ENCODE measurements at regions not wholly inside any gene's neighbourhood (a gene's known extent, or its start where the extent isn't known, plus 50 kb on each side); places are given as distances from the start of the nearest gene placed in this dataset.

DNA sequence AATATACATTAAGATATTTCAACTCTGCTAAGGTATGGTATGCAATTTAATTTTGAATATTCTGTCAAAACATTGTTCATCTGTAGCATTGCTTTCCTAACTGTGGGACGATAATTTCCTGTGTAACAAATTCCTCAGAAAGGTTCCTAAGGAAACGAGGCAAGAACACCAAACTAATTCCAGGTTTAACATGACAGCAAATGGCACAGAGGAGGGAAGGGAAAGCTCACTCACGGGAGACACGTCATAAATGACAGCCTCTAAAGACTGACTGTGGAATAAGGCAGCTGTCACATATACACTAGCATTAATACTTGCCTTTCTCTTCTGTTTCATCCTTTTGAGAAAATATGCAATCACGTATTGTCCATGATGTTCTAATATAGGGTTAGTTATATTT, 380.6 kb downstream of the LIG4 start:
- Mint-ChIP-seq H3K9me3 (peaks cover 5% of the 10 kb centered on the region), H3K27me3 (no peaks in the 10 kb centered on the region), H3K4me1 (no peaks in the 10 kb centered on the region), H3K36me3 (no peaks in the 10 kb centered on the region), H3K27ac (no peak overlapping the region), H3K4me3 (no peak overlapping the region)
- DNase-seq, result no peak
- CTCF ChIA-PET, result no interaction called here

DNA sequence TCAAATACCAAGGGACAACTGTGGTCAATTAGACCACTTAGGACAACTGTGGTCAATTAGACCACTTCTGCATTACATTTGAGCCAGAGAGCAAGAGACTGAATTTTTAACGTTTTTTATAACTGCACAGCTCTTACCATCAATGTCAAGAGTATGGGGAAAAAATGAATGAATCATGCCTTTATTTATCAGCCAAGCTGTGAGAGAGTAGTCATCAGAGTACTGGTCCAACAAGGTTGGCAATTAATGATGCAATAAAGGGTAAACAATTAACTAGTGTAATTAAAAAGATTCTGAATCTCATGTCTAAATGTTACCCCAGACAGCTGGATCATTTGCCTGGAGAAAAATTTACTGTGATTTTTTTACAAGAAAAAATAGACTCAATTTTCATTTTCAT, 381.1 kb downstream of the LIG4 start:
- H3K27ac Mint-ChIP-seq, result no peak overlapping the region
- no peak for DNase-seq
- peaks cover 5% of the 10 kb centered on the region for H3K9me3 Mint-ChIP-seq
- H3K36me3 Mint-ChIP-seq, result no peaks in the 10 kb centered on the region
- no peaks in the 10 kb centered on the region for H3K4me1 Mint-ChIP-seq
- no peaks in the 10 kb centered on the region for H3K27me3 Mint-ChIP-seq
- CTCF ChIA-PET, result no interaction called here
- no peak overlapping the region for H3K4me3 Mint-ChIP-seq

DNA sequence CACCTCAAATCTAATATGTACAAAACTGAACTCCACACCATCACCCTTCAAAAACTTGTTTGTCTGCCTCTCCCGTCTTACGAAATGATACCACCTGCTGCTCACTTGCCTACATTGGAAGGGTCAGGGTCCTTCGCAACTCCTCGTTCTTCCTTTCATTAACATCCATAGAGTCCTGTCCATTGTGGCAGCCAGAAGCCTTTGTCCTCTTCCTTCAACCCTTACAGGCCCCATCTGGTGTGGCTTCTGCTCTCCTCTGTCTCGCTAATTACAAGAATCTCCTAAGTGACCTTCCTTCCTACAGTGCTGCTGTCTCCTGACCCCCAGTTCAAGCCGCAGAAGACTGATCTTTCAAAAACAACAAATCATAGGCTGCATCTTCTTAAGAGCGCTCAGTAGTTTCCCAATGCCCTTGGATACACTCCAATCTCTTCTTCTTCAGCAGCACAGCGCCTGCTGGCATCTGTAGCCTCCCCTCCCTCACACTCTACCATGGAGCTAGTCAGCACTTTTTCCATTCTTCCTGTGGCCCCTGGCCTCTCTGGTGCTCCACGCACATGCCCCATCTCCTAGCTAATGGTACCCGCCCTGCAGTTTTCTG, 382.7 kb downstream of the LIG4 start:
- CTCF ChIA-PET, result no interaction called here
- H3K36me3 Mint-ChIP-seq, result no peaks in the 10 kb centered on the region
- no peaks in the 10 kb centered on the region for H3K27me3 Mint-ChIP-seq
- peaks cover 5% of the 10 kb centered on the region for H3K9me3 Mint-ChIP-seq
- no peak for DNase-seq
- no peaks in the 10 kb centered on the region for H3K4me1 Mint-ChIP-seq
- no peak overlapping the region for H3K27ac Mint-ChIP-seq
- no peak overlapping the region for H3K4me3 Mint-ChIP-seq

GRCh38 chr13:107830804-107831203, 384.5 kb downstream of the LIG4 start:
- Mint-ChIP-seq H3K27me3 (no peaks in the 10 kb centered on the region), H3K36me3 (no peaks in the 10 kb centered on the region), H3K27ac (no peak overlapping the region), H3K4me1 (no peaks in the 10 kb centered on the region), H3K9me3 (peaks cover 5% of the 10 kb centered on the region), H3K4me3 (no peak overlapping the region)
- CTCF ChIA-PET, result no interaction called here
- DNase-seq, result no peak

- Mint-ChIP-seq H3K4me3 (no peak overlapping the region), H3K9me3 (peaks cover 3% of the 10 kb centered on the region), H3K4me1 (no peaks in the 10 kb centered on the region), H3K36me3 (no peaks in the 10 kb centered on the region), H3K27me3 (no peaks in the 10 kb centered on the region), H3K27ac (no peak overlapping the region)
- DNase-seq, result no peak
- CTCF ChIA-PET, result no interaction called here
These were observed 387.3 kb downstream of the LIG4 start for GRCh38 chr13:107827840-107828549.

DNA sequence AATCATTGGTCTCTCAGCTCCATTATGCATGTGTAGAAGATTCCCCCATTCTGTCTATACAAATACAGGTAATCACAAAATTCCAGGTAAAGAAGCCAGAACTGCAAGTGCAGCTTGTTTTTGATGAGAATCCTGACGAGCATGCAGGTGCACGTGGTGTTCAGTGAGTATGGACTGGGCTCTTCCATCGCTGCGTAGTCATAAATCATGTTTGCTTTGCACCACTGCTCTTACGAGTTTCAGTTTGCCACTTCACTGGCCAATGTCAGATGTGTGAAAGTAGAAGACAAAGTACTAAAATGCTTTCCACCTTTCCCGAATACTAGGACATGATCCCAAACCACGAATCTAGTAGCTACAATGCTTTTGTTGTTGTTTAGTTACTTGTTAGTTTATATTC, 390.7 kb downstream of the LIG4 start:
- Mint-ChIP-seq H3K27ac (no peak overlapping the region), H3K9me3 (no peaks in the 10 kb centered on the region), H3K36me3 (no peaks in the 10 kb centered on the region), H3K4me3 (no peak overlapping the region), H3K4me1 (no peaks in the 10 kb centered on the region), H3K27me3 (no peaks in the 10 kb centered on the region)
- no peak for DNase-seq
- CTCF ChIA-PET, result no interaction called here

- Mint-ChIP-seq H3K9me3 (no peaks in the 10 kb centered on the region), H3K4me1 (no peaks in the 10 kb centered on the region), H3K27ac (no peak overlapping the region), H3K27me3 (no peaks in the 10 kb centered on the region), H3K36me3 (no peaks in the 10 kb centered on the region), H3K4me3 (no peak overlapping the region)
- CTCF ChIA-PET, result no interaction called here
- DNase-seq, result no peak
These were observed 393.3 kb downstream of the LIG4 start for GRCh38 chr13:107822006-107822405.

DNA sequence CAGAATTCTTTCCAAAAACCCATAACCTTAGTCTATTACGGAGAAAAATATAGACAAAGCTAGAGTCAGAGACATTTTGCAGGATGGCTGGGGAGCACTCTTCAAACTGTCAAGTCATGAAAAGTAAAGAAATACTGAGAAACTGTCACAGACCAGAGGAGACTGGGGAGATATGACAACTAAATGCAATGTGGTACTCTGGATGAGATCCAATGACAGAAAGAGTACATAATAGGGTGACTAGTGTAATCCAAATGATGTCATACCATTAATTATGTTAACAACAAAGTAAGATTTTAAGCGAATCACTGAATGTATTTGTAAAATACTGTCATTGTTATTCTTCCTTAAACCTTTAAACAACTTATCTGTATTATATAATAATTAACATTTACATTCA, 393.8 kb downstream of the LIG4 start:
- CTCF ChIA-PET, result no interaction called here
- Mint-ChIP-seq H3K4me1 (no peaks in the 10 kb centered on the region), H3K27me3 (no peaks in the 10 kb centered on the region), H3K27ac (no peak overlapping the region), H3K36me3 (no peaks in the 10 kb centered on the region), H3K4me3 (no peak overlapping the region), H3K9me3 (no peaks in the 10 kb centered on the region)
- no peak for DNase-seq

- Mint-ChIP-seq H3K27ac (no peak overlapping the region), H3K4me1 (no peaks in the 10 kb centered on the region), H3K4me3 (no peak overlapping the region), H3K36me3 (no peaks in the 10 kb centered on the region), H3K9me3 (no peaks in the 10 kb centered on the region), H3K27me3 (no peaks in the 10 kb centered on the region)
- CTCF ChIA-PET, result no interaction called here
- no peak for DNase-seq
These were observed 396.3 kb downstream of the LIG4 start for GRCh38 chr13:107819071-107819470.

DNA sequence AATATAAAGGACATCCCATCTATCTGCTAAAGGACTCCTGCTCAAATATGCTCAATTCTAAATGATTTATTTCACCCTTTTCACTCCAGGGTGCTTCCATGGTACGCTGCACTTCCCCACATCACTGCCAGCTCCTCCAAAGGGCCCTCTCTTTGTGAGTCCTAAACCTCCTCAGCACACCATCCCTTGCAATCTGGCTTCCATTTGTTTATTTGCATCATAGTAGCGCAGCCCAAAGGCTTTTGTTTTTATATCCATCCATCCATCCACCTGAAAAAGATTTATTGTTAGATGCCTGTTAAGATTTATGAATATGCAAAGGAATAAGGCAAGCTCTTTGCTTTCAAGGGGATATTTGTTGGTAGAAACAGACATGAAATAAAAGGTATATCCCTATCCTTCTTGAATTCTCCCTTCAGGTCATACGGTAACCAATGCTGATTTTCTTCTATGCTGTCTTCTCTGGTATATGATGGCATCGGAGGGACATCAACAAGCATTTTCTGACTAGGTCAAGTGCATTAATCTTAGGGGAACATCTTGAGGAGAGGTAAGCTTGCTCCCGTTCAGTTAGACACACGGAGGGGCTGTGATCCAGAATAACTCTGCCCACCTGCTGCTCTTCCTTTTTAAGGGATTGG, 397.6 kb downstream of the LIG4 start:
- DNase-seq, result no peak
- Mint-ChIP-seq H3K27ac (no peak overlapping the region), H3K27me3 (no peaks in the 10 kb centered on the region), H3K9me3 (no peaks in the 10 kb centered on the region), H3K36me3 (no peaks in the 10 kb centered on the region), H3K4me3 (no peak overlapping the region), H3K4me1 (no peaks in the 10 kb centered on the region)
- CTCF ChIA-PET, result no interaction called here

DNA sequence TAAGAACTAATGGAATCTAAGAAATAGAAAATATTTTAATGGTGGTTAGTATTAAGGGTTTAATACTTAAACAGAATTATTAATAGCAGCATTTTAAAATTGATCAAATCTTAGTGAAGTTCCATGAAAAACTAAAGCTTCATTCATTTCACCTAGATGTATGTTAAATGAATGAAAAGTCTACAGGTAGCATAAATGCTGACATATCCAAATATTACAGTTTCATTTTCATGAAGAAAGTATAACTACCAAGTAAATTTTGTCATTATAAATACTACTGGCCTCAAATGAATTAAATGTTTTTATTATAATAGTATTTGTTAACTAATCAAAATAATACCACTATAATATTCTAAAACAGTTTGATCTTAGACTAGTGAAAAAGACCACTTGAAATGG, 403.3 kb downstream of the LIG4 start:
- H3K4me1 Mint-ChIP-seq, result no peaks in the 10 kb centered on the region
- H3K9me3 Mint-ChIP-seq, result no peaks in the 10 kb centered on the region
- no peak for DNase-seq
- CTCF ChIA-PET, result no interaction called here
- H3K27me3 Mint-ChIP-seq, result no peaks in the 10 kb centered on the region
- no peak overlapping the region for H3K27ac Mint-ChIP-seq
- H3K4me3 Mint-ChIP-seq, result no peak overlapping the region
- H3K36me3 Mint-ChIP-seq, result no peaks in the 10 kb centered on the region

- Mint-ChIP-seq H3K9me3 (no peaks in the 10 kb centered on the region), H3K4me3 (no peak overlapping the region), H3K36me3 (no peaks in the 10 kb centered on the region), H3K4me1 (no peaks in the 10 kb centered on the region), H3K27me3 (no peaks in the 10 kb centered on the region), H3K27ac (no peak overlapping the region)
- DNase-seq, result no peak
- CTCF ChIA-PET, result no interaction called here
These were observed 403.9 kb downstream of the LIG4 start for GRCh38 chr13:107811233-107812013.

- no peak for DNase-seq
- CTCF ChIA-PET, result no interaction called here
- no peaks in the 10 kb centered on the region for H3K36me3 Mint-ChIP-seq
- no peak overlapping the region for H3K27ac Mint-ChIP-seq
- no peaks in the 10 kb centered on the region for H3K4me1 Mint-ChIP-seq
- no peak overlapping the region for H3K4me3 Mint-ChIP-seq
- H3K9me3 Mint-ChIP-seq, result no peaks in the 10 kb centered on the region
- no peaks in the 10 kb centered on the region for H3K27me3 Mint-ChIP-seq
These were observed 406.2 kb downstream of the LIG4 start for GRCh38 chr13:107809125-107809524.

- no peak overlapping the region for H3K27ac Mint-ChIP-seq
- H3K4me1 Mint-ChIP-seq, result no peaks in the 10 kb centered on the region
- H3K4me3 Mint-ChIP-seq, result no peak overlapping the region
- no peaks in the 10 kb centered on the region for H3K27me3 Mint-ChIP-seq
- H3K36me3 Mint-ChIP-seq, result no peaks in the 10 kb centered on the region
- no peaks in the 10 kb centered on the region for H3K9me3 Mint-ChIP-seq
- CTCF ChIA-PET, result no interaction called here
- no peak for DNase-seq
These were observed 406.9 kb downstream of the LIG4 start for GRCh38 chr13:107808389-107808788.
